Activated naive CD4-positive, alpha-beta T cell treated with anti-CD3 and anti-CD28 coated beads, Interleukin-2, amount 50 U/mL, for 24 hours (primary cell): ENCODE measurements at regions not wholly inside any gene's neighbourhood (a gene's known extent, or its start where the extent isn't known, plus 50 kb on each side); places are given as distances from the start of the nearest gene placed in this dataset.
A peak's percentile ranks its signal among the peaks of the same experiment; 100 is the strongest.

ENCODE experiments used
- H3K27ac Mint-ChIP-seq: one replicate; pipeline ENCODE4 v1.8.0; 2021; ENCODE audit warnings: mild to moderate bottlenecking, mixed read lengths
- H3K27me3 Mint-ChIP-seq: one replicate; pipeline ENCODE4 v1.8.0; 2021; ENCODE audit warnings: mixed read lengths
- H3K36me3 Mint-ChIP-seq: one replicate; pipeline ENCODE4 v1.8.0; 2021; ENCODE audit warnings: mixed read lengths
- H3K4me1 Mint-ChIP-seq: one replicate; pipeline ENCODE4 v1.8.0; 2021; ENCODE audit warnings: mixed read lengths
- H3K4me3 Mint-ChIP-seq: one replicate; pipeline ENCODE4 v1.8.0; 2021; ENCODE audit warnings: mild to moderate bottlenecking, mixed read lengths
- H3K9me3 Mint-ChIP-seq: one replicate; pipeline ENCODE4 v1.8.0; 2021; ENCODE audit warnings: mixed read lengths

DNA sequence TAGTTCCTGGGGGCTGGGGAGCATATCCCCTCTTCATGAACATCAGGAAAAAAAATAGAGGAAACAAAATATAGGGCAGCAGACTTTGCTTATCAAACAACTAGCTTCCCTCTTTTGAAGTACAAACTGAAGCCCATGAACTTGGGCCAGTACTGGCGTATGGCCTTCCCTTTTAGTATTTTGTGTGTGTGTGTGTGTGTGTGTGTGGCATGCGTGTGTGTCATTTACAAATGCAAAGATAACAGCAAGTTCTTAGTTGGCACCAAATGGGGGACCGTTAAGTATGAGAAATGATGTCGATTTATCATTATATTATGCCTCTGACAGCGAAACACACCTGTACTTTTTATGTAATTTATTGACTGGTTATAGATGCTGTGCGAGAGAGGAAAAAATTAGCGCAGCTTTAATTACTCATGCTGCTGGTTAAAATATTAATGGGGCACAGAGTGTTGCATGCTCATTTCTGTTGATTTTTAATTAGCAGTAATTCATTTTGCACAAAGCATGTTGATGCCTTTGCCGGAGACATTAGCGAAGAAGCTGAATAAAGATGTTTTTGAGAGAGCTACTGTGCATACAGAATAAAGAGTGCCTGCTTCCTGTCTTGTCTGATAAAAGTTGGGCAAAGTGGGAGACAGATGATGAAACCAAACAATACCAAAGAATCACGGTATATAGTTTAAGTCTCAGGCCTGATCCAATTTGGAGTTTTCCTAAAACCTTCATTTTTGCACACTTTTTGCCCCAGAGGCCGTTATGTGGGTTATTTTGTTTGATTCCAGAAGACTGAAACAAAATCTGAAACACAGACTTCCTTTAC is 297.1 kb downstream of the SATB1 start:
- Mint-ChIP-seq H3K27me3 (no peaks in the 10 kb centered on the region), H3K4me3 (no peak overlapping the region), H3K9me3 (no peaks in the 10 kb centered on the region), H3K36me3 (no peaks in the 10 kb centered on the region), H3K27ac (no peak overlapping the region), H3K4me1 (no peaks in the 10 kb centered on the region)

GRCh38 chr3:18127174-18127858 is 297.8 kb downstream of the SATB1 start:
- H3K27ac Mint-ChIP-seq: no peak overlapping the region
- no peaks in the 10 kb centered on the region for H3K27me3 Mint-ChIP-seq
- no peaks in the 10 kb centered on the region for H3K36me3 Mint-ChIP-seq
- H3K4me3 Mint-ChIP-seq: no peak overlapping the region
- no peaks in the 10 kb centered on the region for H3K4me1 Mint-ChIP-seq
- H3K9me3 Mint-ChIP-seq: no peaks in the 10 kb centered on the region

DNA sequence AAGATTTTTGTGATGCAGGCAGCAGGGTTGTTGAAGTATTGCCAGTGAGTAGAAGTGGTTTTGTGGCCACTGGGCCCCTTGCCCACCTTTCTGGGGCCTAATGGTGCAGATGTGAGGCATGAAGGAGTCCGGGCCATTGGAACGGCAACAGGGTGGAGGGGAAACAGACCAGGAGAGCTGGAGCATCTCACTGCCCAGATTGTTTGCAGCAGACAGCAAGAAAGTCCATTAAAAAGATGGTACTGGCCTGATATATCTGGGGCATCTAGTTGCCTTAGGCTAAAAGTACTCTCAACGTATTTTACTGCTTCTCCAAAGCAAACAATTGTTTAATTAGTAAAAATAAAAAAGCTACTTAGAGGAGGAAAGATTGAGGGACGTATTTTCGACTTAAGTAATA is 298.4 kb downstream of the SATB1 start:
- Mint-ChIP-seq H3K9me3 (no peaks in the 10 kb centered on the region), H3K27me3 (no peaks in the 10 kb centered on the region), H3K4me3 (no peak overlapping the region), H3K4me1 (no peaks in the 10 kb centered on the region), H3K27ac (no peak overlapping the region), H3K36me3 (no peaks in the 10 kb centered on the region)

GRCh38 chr3:18124501-18124900 is 300.6 kb downstream of the SATB1 start:
- no peaks in the 10 kb centered on the region for H3K36me3 Mint-ChIP-seq
- H3K27me3 Mint-ChIP-seq: no peaks in the 10 kb centered on the region
- no peak overlapping the region for H3K4me3 Mint-ChIP-seq
- no peaks in the 10 kb centered on the region for H3K9me3 Mint-ChIP-seq
- H3K4me1 Mint-ChIP-seq: no peaks in the 10 kb centered on the region
- H3K27ac Mint-ChIP-seq: no peak overlapping the region

DNA sequence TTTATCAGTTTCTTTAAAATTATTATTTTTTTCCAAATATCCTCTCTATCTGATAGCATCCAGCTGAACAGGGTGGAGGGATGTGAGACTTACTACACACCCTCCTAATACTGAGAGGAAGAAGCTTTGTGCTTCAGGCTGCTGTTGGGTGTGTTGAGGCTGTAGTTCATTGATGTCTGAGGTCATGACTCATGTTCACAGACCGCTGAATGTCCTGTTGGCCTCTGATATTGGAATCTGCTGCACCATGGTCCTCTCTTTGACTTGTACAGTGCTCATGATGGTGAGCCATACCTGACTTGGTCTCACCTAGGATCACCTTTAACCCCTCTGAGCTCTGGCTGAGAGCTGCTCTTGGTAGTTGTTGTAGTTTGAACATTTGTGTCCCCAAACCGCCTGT is 302.9 kb downstream of the SATB1 start:
- no peaks in the 10 kb centered on the region for H3K36me3 Mint-ChIP-seq
- H3K27ac Mint-ChIP-seq: no peak overlapping the region
- H3K27me3 Mint-ChIP-seq: no peaks in the 10 kb centered on the region
- no peak overlapping the region for H3K4me3 Mint-ChIP-seq
- no peaks in the 10 kb centered on the region for H3K9me3 Mint-ChIP-seq
- H3K4me1 Mint-ChIP-seq: no peaks in the 10 kb centered on the region

DNA sequence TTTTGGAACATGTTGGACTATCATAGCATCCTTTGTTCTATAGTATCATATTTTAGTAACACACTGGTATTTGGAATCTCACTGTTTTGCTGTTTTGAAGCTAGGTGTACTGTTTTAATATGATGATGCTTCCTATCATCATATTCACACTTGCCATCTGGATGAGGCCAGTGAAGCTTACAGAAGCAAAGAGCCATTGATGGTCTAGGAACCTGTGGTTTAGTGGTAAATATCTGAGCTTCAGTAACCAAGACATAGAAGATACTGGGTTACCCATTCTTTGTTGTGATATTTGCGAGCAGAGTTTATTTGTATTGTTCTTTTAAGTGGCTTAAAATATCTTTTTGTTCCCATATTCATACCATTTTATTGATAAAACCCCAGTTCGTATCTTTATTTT is 304.1 kb downstream of the SATB1 start:
- H3K9me3 Mint-ChIP-seq: no peaks in the 10 kb centered on the region
- no peaks in the 10 kb centered on the region for H3K4me1 Mint-ChIP-seq
- H3K27ac Mint-ChIP-seq: no peak overlapping the region
- no peaks in the 10 kb centered on the region for H3K36me3 Mint-ChIP-seq
- no peak overlapping the region for H3K4me3 Mint-ChIP-seq
- no peaks in the 10 kb centered on the region for H3K27me3 Mint-ChIP-seq

GRCh38 chr3:18119866-18120265 is 305.3 kb downstream of the SATB1 start:
- no peak overlapping the region for H3K4me3 Mint-ChIP-seq
- H3K27ac Mint-ChIP-seq: no peak overlapping the region
- no peaks in the 10 kb centered on the region for H3K36me3 Mint-ChIP-seq
- no peaks in the 10 kb centered on the region for H3K4me1 Mint-ChIP-seq
- H3K9me3 Mint-ChIP-seq: no peaks in the 10 kb centered on the region
- no peaks in the 10 kb centered on the region for H3K27me3 Mint-ChIP-seq

GRCh38 chr3:18114894-18115293 is 310.2 kb downstream of the SATB1 start:
- peaks cover 8% of the 10 kb centered on the region for H3K4me1 Mint-ChIP-seq
- no peaks in the 10 kb centered on the region for H3K9me3 Mint-ChIP-seq
- H3K4me3 Mint-ChIP-seq: no peak overlapping the region
- no peak overlapping the region for H3K27ac Mint-ChIP-seq
- H3K27me3 Mint-ChIP-seq: no peaks in the 10 kb centered on the region
- H3K36me3 Mint-ChIP-seq: no peaks in the 10 kb centered on the region

GRCh38 chr3:18113417-18113816 is 311.7 kb downstream of the SATB1 start:
- Mint-ChIP-seq H3K27me3 (peaks cover under 1% of the 10 kb centered on the region), H3K4me1 (peaks cover 8% of the 10 kb centered on the region), H3K36me3 (no peaks in the 10 kb centered on the region), H3K4me3 (no peak overlapping the region), H3K9me3 (no peaks in the 10 kb centered on the region), H3K27ac (no peak overlapping the region)

DNA sequence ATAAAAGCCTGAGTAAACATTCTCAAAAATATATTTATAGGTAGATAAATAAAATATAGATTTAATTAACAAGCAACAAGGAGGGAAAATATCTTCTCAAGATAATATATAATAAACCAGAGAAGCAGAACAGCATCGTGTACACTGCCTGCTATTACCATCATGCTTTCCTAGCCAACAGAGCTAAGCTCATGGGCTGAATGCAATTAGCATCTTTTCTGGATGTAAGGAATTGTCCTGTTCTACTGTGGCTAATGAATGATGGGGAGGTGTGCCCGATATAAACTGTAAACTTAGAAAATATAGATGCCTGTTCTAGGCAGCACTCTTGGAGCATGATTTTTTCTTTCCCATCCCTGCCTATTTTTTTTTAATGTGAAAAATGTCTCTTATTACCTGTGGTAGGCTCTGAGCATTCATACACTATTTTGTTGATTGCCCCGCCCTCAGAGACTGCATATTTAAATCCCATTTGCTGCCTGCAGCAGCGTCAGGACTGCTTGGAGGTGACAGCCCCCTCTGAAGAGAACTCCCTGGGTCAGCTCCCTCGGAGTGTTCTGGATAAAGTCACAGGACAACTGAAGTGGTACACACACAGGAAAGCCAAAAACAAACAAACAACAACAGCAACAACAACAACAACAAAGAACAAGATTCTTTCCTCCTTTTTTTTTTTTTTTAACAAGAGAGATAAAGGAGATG is 312.3 kb downstream of the SATB1 start:
- peak overlapping the region; percentile 35 for H3K27ac Mint-ChIP-seq

DNA sequence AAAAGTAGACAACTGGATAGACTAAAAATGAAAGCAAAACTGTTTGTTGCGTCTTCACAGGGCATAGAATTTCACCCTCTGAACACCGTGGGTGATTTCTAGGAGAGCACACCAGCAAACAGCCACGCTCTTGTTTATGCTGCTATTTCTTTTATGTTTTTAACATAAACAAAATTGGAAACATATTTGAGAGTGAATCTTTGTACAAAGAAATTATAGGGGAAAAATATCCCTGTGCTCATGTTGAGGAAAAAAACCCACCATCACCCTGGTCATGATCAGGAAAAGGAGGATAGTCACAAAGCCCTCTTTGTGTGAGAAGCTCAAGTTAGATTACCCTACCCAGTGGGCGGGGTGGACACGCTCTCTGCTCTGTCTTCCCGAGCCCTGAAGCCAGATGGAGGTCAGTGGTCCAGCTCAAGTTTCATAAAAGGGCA is 313.3 kb downstream of the SATB1 start:
- Mint-ChIP-seq H3K36me3 (no peaks in the 10 kb centered on the region), H3K27me3 (peaks cover 5% of the 10 kb centered on the region), H3K4me1 (peaks cover 8% of the 10 kb centered on the region), H3K4me3 (peak overlapping the region; percentile 49), H3K27ac (no peak overlapping the region), H3K9me3 (peaks cover 6% of the 10 kb centered on the region)

More for the DNA sequence above, 312.3 kb downstream of the SATB1 start:
- Mint-ChIP-seq H3K9me3 (peaks cover 5% of the 10 kb centered on the region), H3K4me1 (peaks cover 8% of the 10 kb centered on the region), H3K4me3 (no peak overlapping the region), H3K36me3 (no peaks in the 10 kb centered on the region), H3K27me3 (peaks cover 5% of the 10 kb centered on the region)

- H3K9me3 Mint-ChIP-seq: peaks cover 6% of the 10 kb centered on the region
- peaks cover 2% of the 10 kb centered on the region for H3K36me3 Mint-ChIP-seq
- H3K4me1 Mint-ChIP-seq: peaks cover 9% of the 10 kb centered on the region
- no peak overlapping the region for H3K4me3 Mint-ChIP-seq
- peaks cover 16% of the 10 kb centered on the region for H3K27me3 Mint-ChIP-seq
- no peak overlapping the region for H3K27ac Mint-ChIP-seq
Observed at GRCh38 chr3:18103591-18103990, 321.5 kb downstream of the SATB1 start.

DNA sequence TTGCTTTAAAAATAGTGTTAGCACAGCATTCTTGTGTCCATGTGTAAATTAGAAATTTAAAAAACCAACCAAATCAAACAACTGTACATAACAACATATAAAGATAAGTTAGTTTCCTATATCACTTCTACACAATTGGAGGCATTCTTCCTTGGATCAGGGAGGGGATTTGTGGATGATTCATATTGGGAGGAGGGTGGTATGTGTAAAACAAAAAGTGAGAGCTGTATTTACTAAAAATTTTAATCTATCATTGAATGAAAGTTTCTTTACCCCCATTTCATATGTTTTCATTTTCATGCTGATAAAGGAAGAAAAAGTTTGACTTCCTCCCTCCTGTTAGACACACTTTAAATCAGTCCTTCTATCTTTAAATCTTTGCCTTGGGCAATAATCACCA is 325.0 kb downstream of the SATB1 start:
- H3K9me3 Mint-ChIP-seq: peaks cover 12% of the 10 kb centered on the region
- H3K4me1 Mint-ChIP-seq: peaks cover 9% of the 10 kb centered on the region
- H3K27ac Mint-ChIP-seq: peak overlapping the region; percentile 73
- peaks cover 16% of the 10 kb centered on the region for H3K27me3 Mint-ChIP-seq
- peaks cover 5% of the 10 kb centered on the region for H3K36me3 Mint-ChIP-seq
- no peak overlapping the region for H3K4me3 Mint-ChIP-seq

- peaks cover 5% of the 10 kb centered on the region for H3K36me3 Mint-ChIP-seq
Observed at GRCh38 chr3:18099611-18100010, 325.5 kb downstream of the SATB1 start.

GRCh38 chr3:18098960-18099587 is 326.1 kb downstream of the SATB1 start:
- H3K4me3 Mint-ChIP-seq: no peak overlapping the region
- H3K27ac Mint-ChIP-seq: peak overlapping the region; percentile 27
- H3K9me3 Mint-ChIP-seq: peaks cover 12% of the 10 kb centered on the region
- H3K27me3 Mint-ChIP-seq: peaks cover 18% of the 10 kb centered on the region
- peaks cover 5% of the 10 kb centered on the region for H3K36me3 Mint-ChIP-seq
- H3K4me1 Mint-ChIP-seq: peaks cover 9% of the 10 kb centered on the region

More at GRCh38 chr3:18099611-18100010, 325.5 kb downstream of the SATB1 start:
- Mint-ChIP-seq H3K9me3 (peaks cover 12% of the 10 kb centered on the region), H3K27ac (peak overlapping the region; percentile 73), H3K4me1 (peaks cover 9% of the 10 kb centered on the region), H3K4me3 (no peak overlapping the region), H3K27me3 (peaks cover 18% of the 10 kb centered on the region)
